Loucy (cell line): ENCODE measurements at regions not wholly inside any gene's neighbourhood (a gene's known extent, or its start where the extent isn't known, plus 50 kb on each side); places are given as distances from the start of the nearest gene placed in this dataset.

Experiments used
- H2AFZ ChIP-seq: fragments of 200-600 bp; sonication (generic); 2 replicates; pipeline ENCODE4 v1.6.0; 2016; ENCODE audit warnings: antibody characterized with exemption, mild to moderate bottlenecking, low read length, moderate library complexity
- H3F3A ChIP-seq: fragments of 200-600 bp; 2 replicates; pipeline ENCODE4 v1.6.0; 2016; ENCODE audit warnings: antibody characterized with exemption, low read depth, mild to moderate bottlenecking
- H3K27me3 ChIP-seq: fragments of 200-600 bp; sonication (generic); 2 replicates; pipeline ENCODE4 v1.6.1; 2014; ENCODE audit warnings: low read length, mild to moderate bottlenecking; ENCODE audit not compliant: insufficient read depth, poor library complexity, severe bottlenecking
- H3K36me3 ChIP-seq: fragments of 200-600 bp; sonication (generic); 2 replicates; pipeline ENCODE4 v1.6.1; 2016; ENCODE audit warnings: low read length; ENCODE audit not compliant: insufficient read depth
- H3K4me1 ChIP-seq: fragments of 200-600 bp; sonication (generic); 2 replicates; pipeline ENCODE4 v1.5.1; 2014; ENCODE audit warnings: low read length, mild to moderate bottlenecking; ENCODE audit not compliant: insufficient read depth, poor library complexity, severe bottlenecking
- H3K4me2 ChIP-seq: fragments of 200-600 bp; sonication (generic); 2 replicates; pipeline ENCODE4 v1.6.0; 2014; ENCODE audit warnings: antibody characterized with exemption, low read length, low read depth, mild to moderate bottlenecking; ENCODE audit not compliant: poor library complexity, severe bottlenecking
- H3K4me3 ChIP-seq: fragments of 200-600 bp; sonication (generic); 2 replicates; pipeline ENCODE4 v1.5.1; 2014; ENCODE audit warnings: low read length, mild to moderate bottlenecking, mixed read lengths; ENCODE audit not compliant: poor library complexity, severe bottlenecking
- H3K79me2 ChIP-seq: fragments of 200-600 bp; sonication (generic); 2 replicates; pipeline ENCODE4 v1.6.1; 2014; ENCODE audit warnings: low read length; ENCODE audit not compliant: insufficient read depth
- H3K9ac ChIP-seq: fragments of 200-600 bp; sonication (generic); 2 replicates; pipeline ENCODE4 v1.6.0; 2014; ENCODE audit warnings: mild to moderate bottlenecking, low read depth, low read length, moderate library complexity; ENCODE audit not compliant: poor library complexity, severe bottlenecking
- H3K9me2 ChIP-seq: fragments of 200-600 bp; sonication (generic); replicated peaks from 2 replicates; pipeline ENCODE4 v1.6.1; 2016; ENCODE audit warnings: low read depth, low read length, mixed read lengths
- H3K9me3 ChIP-seq: fragments of 200-600 bp; sonication (generic); 2 replicates; pipeline ENCODE4 v1.6.1; 2014; ENCODE audit warnings: mild to moderate bottlenecking, antibody characterized with exemption, low read length, low read depth; ENCODE audit not compliant: insufficient read depth
- H4K20me1 ChIP-seq: fragments of 200-600 bp; sonication (generic); 2 replicates; pipeline ENCODE4 v1.6.0; 2014; ENCODE audit warnings: antibody characterized with exemption, low read length, mild to moderate bottlenecking; ENCODE audit not compliant: insufficient read depth, poor library complexity, severe bottlenecking
- EZH2phosphoT487 ChIP-seq: fragments of 200-600 bp; IDR thresholded peaks from 2 replicates; pipeline ENCODE4 v1.6.1; 2018; ENCODE audit warnings: antibody characterized with exemption, mild to moderate bottlenecking, moderate library complexity, borderline replicate concordance
- TF ChIP-seq, protein P1 (sequence below): fragments of 200-600 bp; sonication (generic); conservative IDR thresholded peaks from 2 replicates; pipeline ENCODE4 v1.5.1; 2014; ENCODE audit warnings: mild to moderate bottlenecking, antibody characterized with exemption, low read length

DNA sequence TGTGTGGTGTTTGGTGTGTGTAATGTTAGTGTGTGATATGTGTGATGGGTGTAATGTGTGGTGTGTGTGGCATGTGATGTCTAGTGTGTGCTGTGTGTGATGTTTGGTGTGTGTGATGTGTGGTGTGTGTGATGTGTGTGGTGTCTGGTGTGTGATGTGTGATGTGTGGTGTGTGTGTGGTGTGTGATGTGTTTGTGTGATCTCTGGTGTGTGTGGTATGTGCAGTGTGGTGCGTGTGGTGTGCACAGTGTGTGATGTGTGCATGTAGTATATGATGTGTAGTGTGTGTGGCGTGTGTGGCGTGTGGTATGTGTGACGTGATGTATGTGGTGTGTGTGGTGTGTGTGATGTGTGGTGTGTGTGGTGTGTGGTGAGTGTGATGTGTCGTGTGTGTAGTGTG is 150.3 kb downstream of the TMEM18 start:
- Histone ChIP-seq H3K4me1 (peaks cover 4% of the 10 kb centered on the region), H3K27me3 (no peaks in the 10 kb centered on the region), H3K4me2 (no peak overlapping the region), H3K9me2 (no peaks in the 10 kb centered on the region), H2AFZ (no peak overlapping the region), H3K9ac (no peak overlapping the region), H3K4me3 (no peak overlapping the region), H4K20me1 (no peaks in the 10 kb centered on the region), H3K79me2 (no peaks in the 10 kb centered on the region), H3K36me3 (no peaks in the 10 kb centered on the region), H3K9me3 (no peaks in the 10 kb centered on the region; the same call in 1 of the 2 replicates), H3F3A (no peaks in the 10 kb centered on the region)
- TF ChIP-seq, protein P1, sequence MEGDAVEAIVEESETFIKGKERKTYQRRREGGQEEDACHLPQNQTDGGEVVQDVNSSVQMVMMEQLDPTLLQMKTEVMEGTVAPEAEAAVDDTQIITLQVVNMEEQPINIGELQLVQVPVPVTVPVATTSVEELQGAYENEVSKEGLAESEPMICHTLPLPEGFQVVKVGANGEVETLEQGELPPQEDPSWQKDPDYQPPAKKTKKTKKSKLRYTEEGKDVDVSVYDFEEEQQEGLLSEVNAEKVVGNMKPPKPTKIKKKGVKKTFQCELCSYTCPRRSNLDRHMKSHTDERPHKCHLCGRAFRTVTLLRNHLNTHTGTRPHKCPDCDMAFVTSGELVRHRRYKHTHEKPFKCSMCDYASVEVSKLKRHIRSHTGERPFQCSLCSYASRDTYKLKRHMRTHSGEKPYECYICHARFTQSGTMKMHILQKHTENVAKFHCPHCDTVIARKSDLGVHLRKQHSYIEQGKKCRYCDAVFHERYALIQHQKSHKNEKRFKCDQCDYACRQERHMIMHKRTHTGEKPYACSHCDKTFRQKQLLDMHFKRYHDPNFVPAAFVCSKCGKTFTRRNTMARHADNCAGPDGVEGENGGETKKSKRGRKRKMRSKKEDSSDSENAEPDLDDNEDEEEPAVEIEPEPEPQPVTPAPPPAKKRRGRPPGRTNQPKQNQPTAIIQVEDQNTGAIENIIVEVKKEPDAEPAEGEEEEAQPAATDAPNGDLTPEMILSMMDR, result no peak
- no peak for TF ChIP-seq EZH2phosphoT487

DNA sequence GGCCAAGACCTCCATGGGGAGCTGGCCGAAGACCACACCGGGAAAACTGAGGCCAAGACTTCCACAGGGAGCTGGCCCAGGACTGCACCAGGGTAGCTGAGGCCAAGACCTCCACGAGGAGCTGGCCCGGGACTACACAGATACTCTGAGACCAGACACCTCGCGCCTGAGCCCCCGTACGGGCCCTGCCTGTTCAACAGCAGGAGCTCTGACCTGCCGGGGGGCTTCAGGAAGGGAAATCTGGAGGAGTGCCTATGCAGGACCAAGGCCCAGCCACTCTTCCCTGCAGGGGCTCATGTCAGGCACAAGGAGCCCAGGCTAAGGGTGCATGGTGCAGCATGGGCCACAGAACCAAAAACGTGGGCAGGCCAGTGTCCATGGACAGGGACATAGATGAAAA is 151.6 kb downstream of the TMEM18 start:
- Histone ChIP-seq H3K9me2 (no peaks in the 10 kb centered on the region), H3K4me1 (peaks cover 4% of the 10 kb centered on the region), H3K27me3 (no peaks in the 10 kb centered on the region), H3K4me2 (no peak overlapping the region), H3K79me2 (no peaks in the 10 kb centered on the region), H3F3A (no peaks in the 10 kb centered on the region), H3K4me3 (no peak overlapping the region), H3K9me3 (no peaks in the 10 kb centered on the region; the same call in 1 of the 2 replicates), H2AFZ (no peak overlapping the region), H4K20me1 (no peaks in the 10 kb centered on the region), H3K9ac (no peak overlapping the region), H3K36me3 (no peaks in the 10 kb centered on the region)
- no peak for TF ChIP-seq EZH2phosphoT487
- TF ChIP-seq, protein P1, result no peak

DNA sequence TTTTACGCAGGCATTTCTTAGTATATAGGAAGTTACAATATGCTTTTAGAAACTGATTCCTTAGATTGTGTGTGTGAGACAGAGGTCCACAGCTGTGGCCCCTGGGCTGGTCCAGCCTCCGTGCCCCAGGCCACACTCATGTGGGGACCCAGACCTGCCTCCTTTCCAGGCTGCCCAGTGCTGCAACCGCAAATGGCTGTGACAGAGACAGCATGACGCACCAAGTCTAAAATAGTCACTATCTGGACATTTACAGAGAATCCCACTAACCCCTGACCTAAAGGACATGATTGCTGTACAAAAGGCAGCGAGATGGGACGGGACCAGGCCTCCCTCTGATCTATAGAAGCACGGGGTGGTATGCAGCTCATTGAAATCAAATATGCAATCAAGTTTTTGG is 152.2 kb downstream of the TMEM18 start:
- H3K9me2 ChIP-seq, result no peaks in the 10 kb centered on the region
- H3K36me3 ChIP-seq, result no peaks in the 10 kb centered on the region
- no peak overlapping the region for H2AFZ ChIP-seq
- H3K4me1 ChIP-seq, result peaks cover 4% of the 10 kb centered on the region
- H3F3A ChIP-seq, result no peaks in the 10 kb centered on the region
- H3K9ac ChIP-seq, result no peak overlapping the region
- H4K20me1 ChIP-seq, result no peaks in the 10 kb centered on the region
- no peaks in the 10 kb centered on the region; the same call in 1 of the 2 replicates for H3K9me3 ChIP-seq
- no peaks in the 10 kb centered on the region for H3K27me3 ChIP-seq
- no peaks in the 10 kb centered on the region for H3K79me2 ChIP-seq
- H3K4me3 ChIP-seq, result no peak overlapping the region
- no peak overlapping the region for H3K4me2 ChIP-seq
- no peak for TF ChIP-seq EZH2phosphoT487
- TF ChIP-seq, protein P1, result no peak
